ENCODE measurements at regions not wholly inside any gene's neighbourhood (a gene's known extent, or its start where the extent isn't known, plus 50 kb on each side); places are given as distances from the start of the nearest gene placed in this dataset.

DNA sequence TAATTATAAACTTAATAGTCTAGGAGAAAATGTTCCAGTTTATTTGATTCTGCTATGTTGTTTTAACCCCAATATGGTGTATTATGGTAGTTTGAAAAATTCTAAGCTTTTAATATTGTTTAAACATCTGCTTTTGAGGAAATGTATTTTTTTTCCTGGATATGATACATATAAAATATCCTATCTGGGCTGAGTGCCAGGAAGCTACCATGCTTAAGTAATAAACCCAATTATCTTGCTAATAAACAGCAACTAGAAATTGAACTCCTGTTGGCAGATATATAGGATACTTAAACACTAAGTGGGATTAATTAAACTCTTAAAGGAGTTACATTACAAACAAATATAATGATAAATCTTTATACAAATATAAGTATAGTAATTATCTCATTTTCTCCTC, 293.7 kb upstream of the GRM7 start:
- no peak for DNase-seq (ENCODE audit: low read depth, low spot score)

DNA sequence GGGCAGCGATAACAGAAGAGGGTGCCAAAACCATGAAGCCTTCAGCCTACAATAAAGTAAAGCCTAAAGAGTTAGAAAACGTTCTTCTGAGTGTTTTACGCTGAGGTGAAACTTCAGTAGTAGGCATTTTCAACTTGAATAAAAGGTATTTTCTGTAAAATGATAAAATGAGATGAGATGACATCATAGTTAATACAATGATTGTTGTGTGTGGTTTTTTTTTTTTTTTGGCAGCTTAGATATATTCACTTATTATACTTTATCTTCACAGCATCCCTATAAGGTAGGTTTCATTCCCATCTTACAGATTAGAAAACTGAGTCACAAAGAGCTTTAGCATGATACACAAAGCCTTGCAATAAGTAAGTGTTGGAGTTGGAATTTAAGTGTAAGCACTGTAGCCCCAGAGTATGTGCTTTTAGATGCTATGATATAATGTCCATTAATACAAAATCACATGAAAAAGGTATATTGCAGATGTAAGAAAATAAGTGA, 291.9 kb upstream of the GRM7 start:
- no peak for DNase-seq (ENCODE audit: low read depth, low spot score)

DNA sequence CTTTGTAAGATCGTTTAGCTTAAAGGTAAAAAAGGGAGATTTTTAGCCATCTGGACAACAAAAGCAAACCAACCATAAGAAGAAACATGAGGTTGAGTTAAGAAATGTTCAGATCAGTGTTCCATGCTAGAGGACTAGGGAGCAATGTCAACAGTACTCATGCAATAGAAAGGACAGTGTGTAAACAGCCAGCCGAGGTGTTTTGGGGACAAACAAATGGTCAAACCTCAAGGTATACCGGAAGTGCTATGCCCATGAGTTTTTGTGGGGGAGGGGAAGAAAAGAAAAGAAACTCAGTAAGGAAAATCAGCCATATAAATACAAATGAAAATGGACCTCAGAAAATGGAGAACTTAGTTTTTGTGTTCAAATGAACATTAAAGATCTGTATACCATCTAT, 289.5 kb upstream of the GRM7 start:
- DNase-seq (ENCODE audit: low read depth, low spot score) = no peak

DNA sequence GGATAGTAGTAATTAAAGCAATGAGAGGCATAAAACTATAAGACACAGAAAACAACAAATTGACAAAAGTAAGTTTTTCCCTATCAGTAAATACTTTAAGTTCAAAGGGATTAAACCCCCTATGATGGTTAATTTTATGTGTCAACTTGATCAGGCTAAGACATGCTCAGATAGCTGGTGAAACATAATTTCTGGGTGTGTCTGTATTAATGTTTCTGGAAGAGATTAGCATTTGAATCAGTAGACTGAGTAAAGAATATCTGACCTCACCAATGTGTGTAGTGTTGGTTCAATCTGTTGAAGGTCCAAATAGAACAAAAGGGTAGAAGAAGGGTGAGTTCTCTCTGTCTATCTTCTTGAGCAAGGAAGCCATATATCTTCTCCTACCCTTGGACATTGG, 283.3 kb upstream of the GRM7 start:
- no peak for DNase-seq (ENCODE audit: low read depth, low spot score)

DNA sequence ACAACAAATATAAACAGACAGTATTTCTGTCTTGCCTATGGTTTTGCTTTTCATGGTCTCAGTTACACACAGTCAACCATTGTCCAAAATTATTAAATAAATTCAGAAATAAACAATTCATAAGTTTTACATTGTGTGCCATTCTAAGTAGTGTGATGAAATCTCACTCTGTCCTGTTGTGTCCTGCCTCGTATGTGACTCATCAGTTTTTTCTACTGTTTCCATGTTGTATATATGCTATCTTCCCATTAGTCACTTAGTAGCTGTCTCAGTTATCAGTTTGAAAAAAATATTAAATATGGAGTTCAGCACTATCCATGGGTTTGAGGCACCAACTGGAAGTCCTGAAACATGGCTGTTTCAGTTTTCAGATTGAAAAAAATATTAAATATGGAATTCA, 282.4 kb upstream of the GRM7 start:
- DNase-seq (ENCODE audit: low read depth, low spot score) = no peak

DNA sequence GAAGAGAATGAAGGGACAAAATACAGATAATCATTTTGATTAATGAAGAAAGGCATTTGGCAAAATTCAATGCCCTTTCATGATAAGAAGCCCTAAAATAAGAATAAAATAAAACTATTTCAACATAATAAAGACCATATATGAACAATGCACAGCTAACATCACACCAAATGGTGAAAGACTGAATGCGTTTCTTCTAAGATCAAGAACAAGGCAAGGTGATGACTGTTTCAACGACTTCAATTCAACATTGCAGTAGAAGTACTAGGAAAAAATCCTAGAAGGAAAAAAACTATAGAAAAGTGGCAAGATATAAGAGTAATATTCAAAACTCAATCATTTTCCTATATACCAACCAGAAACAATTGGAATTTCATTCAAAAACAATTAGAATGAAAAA, 280.1 kb upstream of the GRM7 start:
- no peak for DNase-seq (ENCODE audit: low read depth, low spot score)

DNA sequence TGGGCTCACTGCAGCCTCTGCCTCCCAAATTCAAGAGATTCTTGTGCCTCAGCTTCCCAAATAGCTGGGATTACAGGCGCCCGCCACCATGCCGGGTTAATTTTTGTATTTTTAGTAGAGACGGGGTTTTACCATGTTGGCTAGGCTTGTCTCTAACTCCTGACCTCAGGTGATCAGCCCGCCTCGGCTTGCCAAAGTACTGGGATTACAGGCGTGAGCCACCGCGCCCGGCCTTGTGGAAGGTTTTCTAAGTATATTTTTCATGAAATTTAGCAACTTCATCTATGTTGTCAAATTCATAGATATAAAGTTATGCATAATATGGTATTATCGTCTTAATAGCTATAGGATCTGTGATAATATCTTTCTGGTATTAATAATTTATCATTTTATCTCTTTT, 275.6 kb upstream of the GRM7 start:
- no peak for DNase-seq (ENCODE audit: low read depth, low spot score)

DNA sequence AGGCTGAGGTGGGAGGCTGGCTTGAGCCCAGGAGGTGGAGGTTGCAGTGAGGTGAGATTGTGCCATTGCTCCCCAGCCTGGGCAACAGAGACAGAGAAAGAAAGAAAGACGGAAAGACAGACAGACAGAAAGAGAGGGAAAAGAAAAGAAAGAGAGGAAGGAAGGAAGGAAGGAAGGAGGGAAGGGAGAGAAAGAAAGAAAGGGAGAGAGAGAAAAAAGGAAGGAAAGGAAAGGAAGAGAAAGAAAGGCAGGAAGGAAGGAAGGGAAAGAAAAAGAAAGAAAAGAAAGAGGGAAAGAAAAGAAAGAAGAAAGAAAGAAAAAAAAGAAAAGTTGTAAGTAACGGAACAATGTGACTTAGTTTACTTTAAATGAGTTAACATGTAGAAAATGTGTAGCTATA, 260.7 kb upstream of the GRM7 start:
- no peak for DNase-seq (ENCODE audit: low read depth, low spot score)

DNA sequence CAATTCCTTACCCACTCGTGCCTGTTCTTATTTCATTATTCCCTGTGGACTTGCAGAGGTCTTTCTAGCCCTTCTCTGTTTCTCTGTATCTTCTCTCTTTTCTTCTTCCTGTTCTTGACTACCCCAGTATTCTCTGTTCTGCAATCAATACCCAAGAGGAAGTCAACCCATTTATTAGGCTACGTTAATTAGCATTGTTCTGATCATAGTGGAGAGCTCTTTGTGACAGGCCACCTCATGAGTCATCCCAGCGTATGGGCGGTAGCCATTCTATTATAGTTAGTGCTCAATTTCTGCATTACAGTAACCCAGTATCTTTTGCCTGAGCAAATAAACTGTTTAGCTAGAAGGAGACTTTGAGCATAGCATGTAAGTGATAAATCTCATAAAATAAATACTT, 259.5 kb upstream of the GRM7 start:
- DNase-seq (ENCODE audit: low read depth, low spot score) = no peak

DNA sequence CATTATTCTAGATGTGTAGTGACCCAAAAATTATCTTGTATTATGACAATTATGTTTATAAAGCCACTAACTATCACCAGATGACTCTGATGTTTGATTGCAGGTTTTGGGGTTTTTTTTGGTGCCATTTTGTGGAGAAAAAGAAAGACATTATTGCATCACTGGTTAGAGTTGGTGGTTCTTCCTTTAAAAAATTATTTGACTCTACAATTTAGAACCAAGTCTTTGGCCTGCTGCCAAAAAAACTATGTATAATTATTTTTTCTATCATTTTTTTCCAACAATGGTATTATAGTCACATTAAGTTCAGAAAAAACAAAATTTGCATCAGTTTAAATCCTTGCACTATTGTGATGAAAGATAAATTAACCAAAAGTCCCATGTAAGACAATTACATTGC, 258.6 kb upstream of the GRM7 start:
- no peak for DNase-seq (ENCODE audit: low read depth, low spot score)

DNA sequence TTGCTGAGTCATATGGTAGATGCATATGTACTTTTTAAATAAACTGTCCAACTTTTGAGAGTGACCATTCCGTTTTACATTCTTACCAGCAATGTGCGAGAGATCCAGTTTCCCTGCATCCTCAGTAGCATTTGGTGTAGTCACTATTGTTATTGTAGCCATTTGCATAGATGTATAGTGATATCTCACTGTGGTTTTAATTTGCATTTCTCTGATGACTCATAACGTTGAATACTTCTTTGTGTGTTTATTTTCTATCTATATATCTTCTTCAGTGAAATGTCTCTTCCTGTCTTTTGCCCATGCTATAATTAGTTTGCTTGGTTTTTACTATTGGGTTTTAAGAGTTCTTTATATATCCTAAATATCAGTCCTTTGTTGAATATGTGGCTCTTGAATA, 255.7 kb upstream of the GRM7 start:
- no peak for DNase-seq (ENCODE audit: low read depth, low spot score)

DNA sequence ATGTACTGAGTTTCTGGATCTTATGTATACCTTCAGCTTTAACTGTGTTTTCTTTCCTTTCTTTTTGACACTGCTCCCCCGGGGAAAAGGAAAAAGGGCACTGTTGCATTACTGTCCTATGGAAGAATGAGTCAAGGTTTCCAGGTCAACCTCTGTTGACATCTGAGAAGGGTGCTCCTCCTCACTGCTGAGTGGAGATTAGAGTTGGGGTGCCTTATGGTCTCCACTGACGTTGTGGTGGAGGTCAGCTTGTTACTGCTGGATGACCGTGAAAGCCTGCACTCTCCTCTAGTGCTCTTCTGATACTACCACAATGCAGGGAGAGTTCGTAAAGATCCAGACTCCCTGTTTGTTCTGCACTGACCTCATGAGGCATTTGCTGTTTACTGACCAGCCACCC, 252.1 kb upstream of the GRM7 start:
- DNase-seq (ENCODE audit: low read depth, low spot score) = no peak

DNA sequence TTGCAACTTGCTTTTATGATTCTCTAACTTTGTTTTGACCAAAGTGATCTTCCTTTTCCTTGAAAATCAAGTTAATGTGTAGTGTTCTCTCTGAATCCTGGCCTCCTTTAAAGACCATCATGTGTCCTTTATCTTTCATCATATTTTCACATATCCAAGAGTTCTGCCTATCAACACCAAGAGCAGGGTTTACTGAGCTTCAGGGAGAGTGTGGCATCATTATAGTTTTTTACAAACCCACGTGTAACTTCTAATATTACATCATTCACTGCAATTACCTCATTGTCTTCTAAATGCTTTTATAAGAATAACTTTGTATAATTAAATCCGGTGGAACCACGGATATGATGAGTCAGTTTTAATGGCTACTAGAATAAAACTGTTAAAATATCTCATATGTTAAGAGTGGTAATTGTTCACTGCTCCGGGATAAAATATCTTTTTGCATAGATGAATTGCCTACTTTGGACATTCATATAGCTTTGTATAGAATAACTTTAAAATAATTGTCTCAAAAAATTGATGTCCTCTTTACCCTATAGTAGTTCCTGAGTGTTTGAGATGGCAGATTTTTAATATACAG, 248.8 kb upstream of the GRM7 start:
- DNase-seq (ENCODE audit: low read depth, low spot score) = no peak

DNA sequence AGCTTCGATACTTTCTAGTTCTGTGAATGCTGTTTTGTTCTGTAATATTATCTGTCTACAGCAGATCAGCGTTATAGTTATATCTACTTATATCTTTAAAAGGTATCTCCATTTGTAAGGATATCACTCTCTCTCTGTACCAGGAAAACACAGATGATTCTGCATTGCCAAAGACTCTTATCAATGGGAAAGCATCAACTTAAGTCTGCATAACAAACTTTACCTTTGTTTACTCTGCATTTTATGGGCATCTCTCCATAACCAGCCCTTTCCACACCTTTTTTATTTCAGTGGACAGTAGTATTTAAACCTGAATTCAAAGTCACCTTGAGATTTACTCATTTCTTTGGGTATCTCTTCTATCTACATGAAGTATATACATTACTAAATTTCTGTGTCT, 238.7 kb upstream of the GRM7 start:
- DNase-seq (ENCODE audit: low read depth, low spot score) = no peak

DNA sequence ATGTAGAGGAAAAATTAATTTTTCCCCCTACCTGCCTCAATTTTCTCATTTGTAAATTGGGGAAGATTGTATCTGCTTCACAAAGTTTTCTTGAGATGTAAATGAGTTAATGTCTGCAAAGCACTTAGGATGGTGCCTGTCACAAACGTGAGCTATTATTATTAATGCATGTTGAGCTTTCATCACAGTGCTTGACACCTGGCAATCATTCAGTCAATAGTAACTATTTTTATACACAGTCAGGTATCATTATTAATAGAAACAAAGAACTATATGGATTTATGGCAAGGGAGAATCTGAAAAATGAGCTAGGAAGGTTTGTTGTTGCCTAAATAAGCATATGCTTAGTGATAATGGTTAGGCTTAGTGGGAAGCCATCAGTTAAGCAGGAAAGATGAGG, 238.2 kb upstream of the GRM7 start:
- DNase-seq (ENCODE audit: low read depth, low spot score) = no peak

DNA sequence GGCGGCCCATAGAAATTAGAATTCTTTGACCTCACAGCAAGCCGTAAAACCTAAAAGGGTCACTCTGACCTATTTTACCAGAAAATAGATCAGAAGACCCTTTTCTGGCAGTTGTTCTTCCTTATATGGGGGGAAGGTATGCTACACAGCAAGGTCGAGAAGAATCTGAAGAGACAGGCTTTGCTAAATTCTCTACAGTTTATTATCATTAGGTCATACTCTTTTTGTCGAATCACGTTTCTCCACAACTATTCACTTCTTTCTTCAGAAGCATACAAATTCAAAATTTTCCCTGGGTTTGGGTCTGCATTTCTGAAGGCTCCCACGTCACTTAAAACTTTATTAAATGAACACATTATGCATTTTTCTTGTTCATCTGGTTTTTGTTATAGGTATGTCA, 229.5 kb upstream of the GRM7 start:
- DNase-seq (ENCODE audit: low read depth, low spot score) = no peak

DNA sequence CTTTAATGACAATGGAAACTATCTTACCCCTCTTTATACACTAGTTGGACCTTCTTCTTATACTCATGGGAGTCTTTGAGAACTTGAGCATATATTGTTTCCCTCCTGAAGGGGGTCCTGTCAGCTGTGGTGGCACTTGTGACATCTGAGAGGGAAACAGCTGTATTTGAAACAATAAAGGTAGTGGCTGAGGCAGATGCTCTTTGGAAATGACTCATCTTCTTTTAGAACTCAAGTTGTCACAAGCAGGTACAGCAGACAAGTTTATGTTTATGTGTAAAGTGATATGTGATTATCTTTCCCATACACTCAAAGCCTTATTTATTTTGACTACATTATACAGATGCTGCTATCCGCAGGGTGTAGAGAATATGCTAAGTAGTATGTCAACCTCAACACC, 220.0 kb upstream of the GRM7 start:
- DNase-seq (ENCODE audit: low read depth, low spot score) = no peak

DNA sequence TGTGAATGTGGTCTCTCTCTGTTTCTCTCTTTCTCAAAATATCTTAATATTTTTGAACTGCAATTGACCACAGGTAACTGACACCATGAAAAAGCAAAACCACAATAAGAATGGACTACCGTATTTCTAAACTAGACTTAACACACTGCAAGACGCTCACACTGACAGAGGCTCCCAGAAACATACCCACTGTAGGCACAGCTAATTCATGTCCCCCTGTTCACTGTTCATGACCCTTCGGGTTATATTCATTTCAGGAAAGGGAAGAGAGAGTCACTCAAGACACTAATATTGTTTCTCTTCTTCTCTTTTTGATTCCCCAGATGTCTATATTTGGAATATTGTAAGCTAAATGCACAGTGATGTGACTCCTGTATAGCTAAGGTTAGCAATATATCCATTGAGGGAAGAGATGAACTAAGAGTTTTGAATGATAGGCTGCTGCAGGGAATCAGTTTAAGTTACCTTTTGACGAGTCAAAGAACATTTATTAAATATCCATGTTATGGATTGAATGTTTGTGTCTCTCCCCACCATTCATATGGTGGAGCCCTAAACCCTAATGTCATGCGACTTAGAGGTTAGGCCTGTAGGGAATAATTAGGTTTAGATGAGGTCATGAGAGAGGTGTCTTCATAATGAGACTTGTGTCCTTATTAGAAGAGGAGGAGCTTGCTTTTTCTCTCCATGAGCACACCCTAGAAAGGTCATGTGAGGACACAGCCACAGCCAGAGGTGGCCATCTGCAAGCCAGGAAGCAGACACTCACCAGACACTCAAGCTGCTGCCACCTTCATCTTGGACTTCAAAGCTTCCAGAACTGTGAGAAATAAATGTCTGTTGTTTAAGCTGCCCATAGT, 216.6 kb upstream of the GRM7 start:
- no peak for DNase-seq (ENCODE audit: low read depth, low spot score)

DNA sequence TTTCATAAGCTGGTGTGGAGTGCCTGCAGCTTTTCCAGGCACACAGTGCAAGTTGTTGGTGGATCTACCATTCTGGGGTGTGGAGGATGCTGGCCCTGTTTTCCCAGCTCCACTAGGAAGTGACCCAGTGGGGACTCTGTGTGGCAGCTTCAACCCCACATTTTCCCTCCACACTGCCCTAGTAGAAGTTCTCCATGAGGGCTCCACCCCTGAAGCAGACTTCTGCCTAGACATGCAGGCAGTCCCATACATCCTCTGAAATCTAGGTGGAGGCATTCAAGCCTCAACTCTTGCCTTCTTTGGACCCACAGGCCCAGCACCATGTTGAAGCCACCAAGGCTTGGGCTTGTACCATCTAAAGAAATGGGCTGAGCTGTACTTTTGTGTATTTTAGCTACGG, 206.2 kb upstream of the GRM7 start:
- no peak for DNase-seq (ENCODE audit: low read depth, low spot score)

DNA sequence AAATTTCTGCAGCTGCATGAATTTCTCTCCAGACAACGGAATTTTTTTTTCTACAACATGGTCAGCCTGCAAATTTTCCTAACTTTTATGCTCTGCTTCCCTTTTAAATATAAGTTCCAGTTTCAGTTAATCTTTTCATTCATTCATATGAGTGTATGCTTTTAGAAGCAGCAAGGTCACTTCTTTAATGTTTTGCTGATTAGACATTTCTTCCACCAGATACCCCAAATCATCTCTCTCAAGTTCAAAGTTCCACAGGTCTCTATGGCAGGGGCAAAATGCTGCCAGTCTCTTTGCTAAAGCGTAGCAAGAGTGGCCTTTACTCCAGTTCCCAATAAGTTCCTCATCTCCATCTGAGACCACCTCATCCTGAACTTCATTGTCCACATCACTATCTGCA, 205.6 kb upstream of the GRM7 start:
- no peak for DNase-seq (ENCODE audit: low read depth, low spot score)

DNA sequence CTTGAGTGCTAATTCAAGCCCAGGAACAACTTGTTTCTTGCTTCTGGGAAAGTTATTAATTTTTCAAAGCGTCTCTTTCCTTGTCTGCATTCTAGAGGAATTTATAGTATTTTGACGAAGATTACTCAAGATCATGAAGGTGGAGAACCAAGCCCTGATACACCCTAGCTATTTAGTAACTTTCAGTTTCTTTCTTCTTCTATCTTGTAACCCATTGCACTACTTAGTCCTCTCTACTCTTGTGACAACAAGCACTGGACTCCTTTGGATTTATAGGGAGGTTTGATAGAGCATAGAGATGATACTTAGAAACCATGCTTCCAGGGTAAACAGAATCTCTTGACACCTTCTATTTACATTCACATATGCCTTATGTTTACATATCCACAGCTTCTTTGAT, 203.3 kb upstream of the GRM7 start:
- DNase-seq (ENCODE audit: low read depth, low spot score) = no peak

DNA sequence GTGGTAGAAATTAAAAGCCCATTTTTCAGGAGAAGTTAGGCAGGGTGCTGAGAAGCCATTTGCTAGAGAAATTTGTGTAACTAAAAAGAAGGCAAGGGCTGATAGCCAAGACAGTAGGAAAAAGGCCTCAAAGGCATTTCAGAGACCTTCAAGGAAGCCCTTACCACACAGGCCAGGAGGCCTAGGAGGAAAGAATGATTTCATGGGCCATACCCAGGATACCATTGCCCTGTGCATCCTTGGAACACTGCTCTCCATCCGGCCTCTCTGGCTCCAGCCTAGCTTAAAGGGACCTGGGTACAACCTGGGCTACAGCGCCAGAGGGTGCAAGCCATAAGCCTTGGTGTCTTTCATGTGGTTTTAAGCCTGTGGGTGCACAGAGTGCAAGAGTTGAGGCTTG, 193.6 kb upstream of the GRM7 start:
- no peak for DNase-seq (ENCODE audit: low read depth, low spot score)

DNA sequence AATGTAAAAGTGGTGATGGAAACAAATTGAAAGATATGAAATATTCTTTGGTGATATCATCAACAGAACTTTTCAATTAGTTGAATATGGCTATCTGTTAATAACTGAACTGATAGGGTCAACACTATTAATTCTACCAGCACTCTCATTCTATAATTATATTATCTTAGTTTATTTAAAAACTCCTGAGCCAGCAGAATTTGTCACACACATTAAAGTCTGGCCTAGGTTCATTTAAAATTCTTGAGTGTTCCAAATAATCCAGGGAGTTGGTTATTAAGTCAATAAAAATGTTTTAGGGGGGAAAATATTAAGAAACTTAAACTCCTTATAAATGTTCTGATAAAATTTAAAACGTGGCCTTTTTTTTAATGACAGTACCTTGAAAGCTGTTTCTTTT, 189.6 kb upstream of the GRM7 start:
- no peak for DNase-seq (ENCODE audit: low read depth, low spot score)

DNA sequence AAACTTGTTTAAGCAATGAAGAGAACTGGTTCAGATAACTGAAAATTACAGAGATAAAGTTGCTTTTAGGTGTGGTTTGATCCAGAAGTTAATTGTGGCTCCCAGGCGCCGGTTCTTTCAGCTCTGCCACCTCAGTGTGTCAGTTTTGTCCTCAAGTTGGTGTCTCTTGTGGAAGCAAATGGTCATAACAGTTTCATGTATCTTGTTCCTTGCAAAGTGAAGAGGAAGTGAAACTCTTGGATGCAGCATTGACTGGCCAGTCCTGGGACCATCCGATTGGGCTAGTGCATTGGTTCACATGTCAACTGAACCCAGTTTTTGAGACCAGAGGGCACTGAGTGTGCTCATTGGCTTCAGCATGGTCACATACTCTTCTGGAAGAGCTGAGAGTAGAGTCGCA, 181.4 kb upstream of the GRM7 start:
- no peak for DNase-seq (ENCODE audit: low read depth, low spot score)

All from activated CD4-positive, CD25-positive, alpha-beta regulatory T cell treated with anti-CD3 and anti-CD28 coated beads, Interleukin-2, amount 50 U/mL, for 16 hours (primary cell).